PFSK-1 (cell line): ENCODE measurements at regions not wholly inside any gene's neighbourhood (a gene's known extent, or its start where the extent isn't known, plus 50 kb on each side); places are given as distances from the start of the nearest gene placed in this dataset.

Experiments
- POLR2AphosphoS5 ChIP-seq: IDR thresholded peaks from 2 replicates; pipeline ENCODE4 v1.6.1; 2012; ENCODE audit warnings: low read depth, mild to moderate bottlenecking, control low read depth, low read length, moderate library complexity
- REST ChIP-seq, 2 experiments: IDR thresholded peaks; 2 replicates each; pipeline versions ENCODE4 v1.6.1 to v1.8.0; 2011 to 2012; ENCODE audit warnings: low read depth in 2 of 2, low read length in 2 of 2, control low read depth in 1 of 2, inconsistent platforms in 1 of 2, mild to moderate bottlenecking in 1 of 2, moderate library complexity in 1 of 2; ENCODE audit not compliant: insufficient read depth in 1 of 2
- SIN3A ChIP-seq: IDR thresholded peaks from 2 replicates; pipeline ENCODE4 v1.6.1; 2012; ENCODE audit warnings: mild to moderate bottlenecking, low read length, moderate library complexity, borderline replicate concordance; ENCODE audit not compliant: insufficient read depth
- TAF1 ChIP-seq: IDR thresholded peaks from 2 replicates; pipeline ENCODE4 v1.6.1; 2012; ENCODE audit warnings: low read length, control low read depth, borderline replicate concordance; ENCODE audit not compliant: insufficient read depth

DNA sequence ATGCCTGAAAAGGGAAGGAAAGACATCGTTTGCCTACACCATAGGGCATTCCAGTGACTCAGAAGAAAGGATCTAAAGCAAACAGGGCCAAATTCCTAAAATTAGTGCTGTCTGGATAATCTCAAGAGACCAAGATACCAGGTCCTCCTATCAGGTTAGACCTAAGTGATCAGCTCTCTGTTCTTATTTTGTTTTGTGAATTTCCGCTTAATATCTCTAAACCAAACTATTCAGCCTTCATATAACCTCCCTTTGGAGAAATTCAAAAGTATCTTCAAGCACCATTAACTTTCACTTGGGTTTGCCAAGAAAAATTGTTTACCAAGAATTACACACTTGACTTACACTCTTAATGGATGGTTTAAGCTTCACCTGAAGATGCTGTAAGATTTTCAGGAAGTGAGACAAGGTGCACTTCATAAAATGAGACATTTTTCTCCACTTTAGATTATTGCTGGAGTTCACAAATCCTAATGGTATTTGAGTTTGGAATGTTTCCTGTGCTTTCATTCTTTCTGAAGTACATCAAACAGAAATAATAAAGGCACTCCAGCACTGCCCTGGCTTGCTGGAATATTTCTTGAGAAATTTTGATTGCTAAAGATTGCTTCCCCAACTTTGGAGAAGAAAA, 376.1 kb downstream of the LMO7 start:
- TF ChIP-seq POLR2AphosphoS5 (no peak), TAF1 (no peak), REST (IDR thresholded peaks at IDR 0.05; ENCODE audit: insufficient read depth in 1 of 2, low read depth in 2 of 2, low read length in 2 of 2) (no peak), SIN3A (no peak)
